Esophagus muscularis mucosa (tissue), 4 donors: ENCODE measurements at regions not wholly inside any gene's neighbourhood (a gene's known extent, or its start where the extent isn't known, plus 50 kb on each side); places are given as distances from the start of the nearest gene placed in this dataset.

Source experiments
- DNase-seq: peaks from one replicate; pipeline ENCODE4 v3.0.0-alpha.2; 2017; ENCODE audit errors: extremely low spot score
- H3K27ac ChIP-seq, 4 donors: fragments of 200-600 bp; sonication (generic); replicated peaks in 1 of 4; 1 replicate in 3 of 4; 2 replicates in 1 of 4; pipeline ENCODE4 v1.5.1; 2016 to 2019; ENCODE audit warnings: mild to moderate bottlenecking in 1 of 4
- H3K27me3 ChIP-seq, 4 donors: fragments of 200-600 bp; sonication (generic); one replicate each; pipeline versions ENCODE4 v1.5.1 to v1.6.0; 2016 to 2019
- H3K36me3 ChIP-seq, 4 donors: fragments of 200-600 bp; sonication (generic); one replicate each; pipeline ENCODE4 v1.5.1; 2016 to 2019
- H3K4me1 ChIP-seq, 4 donors: fragments of 200-600 bp; sonication (generic); one replicate each; pipeline ENCODE4 v1.5.1; 2016 to 2019
- H3K4me3 ChIP-seq, 4 donors: fragments of 200-600 bp; sonication (generic); 1 replicate in 2 of 4; 2 replicates in 2 of 4; pipeline ENCODE4 v1.5.1; 2016 to 2019; ENCODE audit warnings: mild to moderate bottlenecking in 4 of 4, moderate library complexity in 1 of 4
- H3K9me3 ChIP-seq, 4 donors: fragments of 200-600 bp; sonication (generic); 1 replicate in 3 of 4; 2 replicates in 1 of 4; pipeline ENCODE4 v1.5.1; 2016 to 2019
- EP300 ChIP-seq: sonication (generic); formaldehyde crosslinking; IDR thresholded peaks from one replicate; pipeline ENCODE4 v1.6.1; 2017; ENCODE audit warnings: antibody characterized with exemption
- POLR2A ChIP-seq: fragments of 450-650 bp; IDR thresholded peaks from one replicate; pipeline ENCODE4 v1.6.1; 2017; ENCODE audit warnings: antibody characterized with exemption, moderate library complexity, mild to moderate bottlenecking, low read depth
- POLR2AphosphoS5 ChIP-seq, 2 donors: sonication (generic); formaldehyde crosslinking; IDR thresholded peaks; one replicate each; pipeline ENCODE4 v1.6.1; 2017; ENCODE audit warnings: antibody characterized with exemption in 2 of 2
- WGBS: methylation state at CpG from one replicate; pipeline ENCODE4 v1.1.5; 2018; 5-methylcytosine and 5-hydroxymethylcytosine counted together
- intact Hi-C: fragments of 100-400 bp; cut with DNase I; formaldehyde crosslinking; loops from one replicate; pipeline ENCODE4 v1.15.1; 2023
- TF ChIP-seq, protein P1 (sequence below), 3 experiments: fragments of 200-600 bp in 2 of 3; fragments of 450-650 bp in 1 of 3; sonication (generic) in 2 of 3; IDR thresholded peaks; one replicate each; pipeline ENCODE4 v1.5.1; 2017 to 2019; ENCODE audit warnings: antibody characterized with exemption in 3 of 3, mild to moderate bottlenecking in 2 of 3, moderate library complexity in 1 of 3

- Histone ChIP-seq H3K36me3 (no peaks in the 10 kb centered on the region), H3K27ac (no peak overlapping the region), H3K9me3 (no peaks in the 10 kb centered on the region), H3K27me3 (no peaks in the 10 kb centered on the region), H3K4me1 (no peaks in the 10 kb centered on the region), H3K4me3 (no peak overlapping the region)
- 73% methylated on average over 2 of the region's 2 CpGs for WGBS
- intact Hi-C loops, result no loop called here
- no peak for DNase-seq
- TF ChIP-seq, protein P1, sequence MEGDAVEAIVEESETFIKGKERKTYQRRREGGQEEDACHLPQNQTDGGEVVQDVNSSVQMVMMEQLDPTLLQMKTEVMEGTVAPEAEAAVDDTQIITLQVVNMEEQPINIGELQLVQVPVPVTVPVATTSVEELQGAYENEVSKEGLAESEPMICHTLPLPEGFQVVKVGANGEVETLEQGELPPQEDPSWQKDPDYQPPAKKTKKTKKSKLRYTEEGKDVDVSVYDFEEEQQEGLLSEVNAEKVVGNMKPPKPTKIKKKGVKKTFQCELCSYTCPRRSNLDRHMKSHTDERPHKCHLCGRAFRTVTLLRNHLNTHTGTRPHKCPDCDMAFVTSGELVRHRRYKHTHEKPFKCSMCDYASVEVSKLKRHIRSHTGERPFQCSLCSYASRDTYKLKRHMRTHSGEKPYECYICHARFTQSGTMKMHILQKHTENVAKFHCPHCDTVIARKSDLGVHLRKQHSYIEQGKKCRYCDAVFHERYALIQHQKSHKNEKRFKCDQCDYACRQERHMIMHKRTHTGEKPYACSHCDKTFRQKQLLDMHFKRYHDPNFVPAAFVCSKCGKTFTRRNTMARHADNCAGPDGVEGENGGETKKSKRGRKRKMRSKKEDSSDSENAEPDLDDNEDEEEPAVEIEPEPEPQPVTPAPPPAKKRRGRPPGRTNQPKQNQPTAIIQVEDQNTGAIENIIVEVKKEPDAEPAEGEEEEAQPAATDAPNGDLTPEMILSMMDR (IDR thresholded peaks at IDR 0.05), result no peak
- no peak for TF ChIP-seq EP300
- no peak for TF ChIP-seq POLR2AphosphoS5 (IDR thresholded peaks at IDR 0.05)
- no peak for TF ChIP-seq POLR2A
These were observed 484.8 kb upstream of the UBE2E3 start for GRCh38 chr2:180495606-180496005.

DNA sequence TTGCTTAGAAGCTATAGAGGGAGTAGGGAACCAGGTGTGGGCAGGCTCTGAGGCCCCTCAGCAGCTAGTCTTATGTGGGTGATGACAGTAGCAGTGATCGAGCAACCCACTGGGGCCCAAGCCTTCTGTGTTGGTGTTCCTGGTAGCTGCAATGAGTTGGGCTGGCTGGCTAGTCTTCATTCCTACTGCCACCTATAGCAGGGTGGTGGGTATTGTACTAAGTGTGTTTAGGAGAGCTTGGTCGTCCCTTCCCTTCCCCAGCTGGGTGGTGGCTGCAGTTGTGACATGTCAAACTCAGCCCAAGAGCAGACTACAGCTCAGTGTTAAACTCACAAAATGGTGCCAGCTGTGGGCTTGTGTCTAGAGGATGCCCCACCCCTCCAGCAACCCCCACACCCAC is 486.1 kb upstream of the UBE2E3 start:
- Histone ChIP-seq H3K27me3 (no peaks in the 10 kb centered on the region), H3K36me3 (no peaks in the 10 kb centered on the region), H3K27ac (no peak overlapping the region), H3K9me3 (peaks cover 0 to 7% (median 2%) of the 10 kb centered on the region in 4 donors), H3K4me3 (no peak overlapping the region), H3K4me1 (no peaks in the 10 kb centered on the region)
- intact Hi-C loops, result no loop called here
- TF ChIP-seq, protein P1 (IDR thresholded peaks at IDR 0.05), result no peak
- DNase-seq, result no peak
- 80% methylated on average over 2 of the region's 2 CpGs for WGBS

GRCh38 chr2:180482696-180483095 is 475.6 kb upstream of the CWC22 start:
- DNase-seq, result no peak
- H3K27me3 ChIP-seq, result no peaks in the 10 kb centered on the region
- intact Hi-C loops, result no loop called here
- no peak overlapping the region for H3K4me3 ChIP-seq
- H3K4me1 ChIP-seq, result no peaks in the 10 kb centered on the region
- no peak overlapping the region for H3K27ac ChIP-seq
- no peaks in the 10 kb centered on the region for H3K36me3 ChIP-seq
- 95% methylated on average over 4 of the region's 4 CpGs for WGBS
- H3K9me3 ChIP-seq, result no peaks in the 10 kb centered on the region
- TF ChIP-seq, protein P1 (IDR thresholded peaks at IDR 0.05), result no peak
- TF ChIP-seq EP300 (no peak), POLR2A (no peak), POLR2AphosphoS5 (IDR thresholded peaks at IDR 0.05) (no peak)

DNA sequence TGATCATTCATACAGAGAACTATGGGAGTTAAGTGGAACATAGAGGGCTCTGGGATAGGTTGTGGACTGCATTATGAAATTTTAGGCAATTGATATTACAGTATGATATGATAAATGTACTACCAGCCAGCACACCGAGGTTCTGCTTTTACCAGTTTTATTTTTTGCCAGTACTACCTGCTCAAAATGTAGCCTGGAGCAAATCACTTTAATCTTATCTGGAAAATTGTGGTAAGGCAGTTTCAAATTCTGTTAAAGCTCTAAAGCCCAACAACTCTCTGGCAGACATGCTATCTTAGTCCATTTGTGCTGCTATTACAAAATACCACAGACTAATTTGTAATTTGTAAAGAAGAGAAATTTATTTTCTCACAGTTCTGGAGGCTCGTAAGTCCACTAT is 474.9 kb upstream of the CWC22 start:
- no peak overlapping the region for H3K4me3 ChIP-seq
- H3K27ac ChIP-seq, result no peak overlapping the region
- H3K36me3 ChIP-seq, result no peaks in the 10 kb centered on the region
- WGBS, result 89% methylated on average over 2 of the region's 2 CpGs
- TF ChIP-seq POLR2AphosphoS5 (IDR thresholded peaks at IDR 0.05) (no peak), POLR2A (no peak), EP300 (no peak)
- TF ChIP-seq, protein P1 (IDR thresholded peaks at IDR 0.05), result no peak
- intact Hi-C loops, result no loop called here
- no peaks in the 10 kb centered on the region for H3K27me3 ChIP-seq
- H3K9me3 ChIP-seq, result no peaks in the 10 kb centered on the region
- no peak for DNase-seq
- H3K4me1 ChIP-seq, result no peaks in the 10 kb centered on the region

DNA sequence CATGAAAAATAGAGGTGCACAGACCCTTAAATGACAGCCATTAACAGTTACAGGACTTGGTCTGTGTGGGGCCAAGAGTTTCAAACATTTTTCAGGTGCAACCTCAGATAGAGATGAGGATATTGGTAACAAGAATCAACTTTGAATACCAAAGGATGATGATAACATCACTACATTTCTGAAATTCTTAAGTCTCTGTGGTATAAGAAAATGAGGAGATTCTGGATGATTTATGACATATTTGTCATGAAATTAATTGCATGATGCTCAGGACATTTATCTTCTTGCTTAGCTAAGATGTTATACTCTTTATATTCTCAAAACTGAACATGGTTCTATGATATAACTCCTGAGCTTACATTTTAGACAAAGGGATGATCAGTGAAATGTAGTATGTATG is 471.8 kb upstream of the CWC22 start:
- Histone ChIP-seq H3K27me3 (no peaks in the 10 kb centered on the region), H3K36me3 (no peaks in the 10 kb centered on the region), H3K27ac (no peak overlapping the region), H3K4me1 (no peaks in the 10 kb centered on the region), H3K9me3 (no peaks in the 10 kb centered on the region), H3K4me3 (no peak overlapping the region)
- DNase-seq, result no peak
- TF ChIP-seq POLR2AphosphoS5 (IDR thresholded peaks at IDR 0.05) (no peak), POLR2A (no peak), EP300 (no peak)
- TF ChIP-seq, protein P1 (IDR thresholded peaks at IDR 0.05), result no peak
- intact Hi-C loops, result no loop called here
